HUES6 (cell line): ENCODE measurements at regions not wholly inside any gene's neighbourhood (a gene's known extent, or its start where the extent isn't known, plus 50 kb on each side); places are given as distances from the start of the nearest gene placed in this dataset.

Experiments used
- H3K27ac ChIP-seq: 2 replicates; pipeline ENCODE4 v1.7.0; 2013; ENCODE audit warnings: low read depth, mild to moderate bottlenecking, low read length, inconsistent platforms
- H3K27me3 ChIP-seq: 2 replicates; pipeline ENCODE4 v1.6.1; 2013; ENCODE audit warnings: low read length; ENCODE audit not compliant: control insufficient read depth, insufficient read depth
- H3K36me3 ChIP-seq: 2 replicates; pipeline ENCODE4 v1.6.1; 2013; ENCODE audit warnings: low read length; ENCODE audit not compliant: control insufficient read depth, insufficient read depth
- H3K4me1 ChIP-seq: 2 replicates; pipeline ENCODE4 v1.6.1; 2013; ENCODE audit warnings: low read length; ENCODE audit not compliant: control insufficient read depth, insufficient read depth
- H3K4me3 ChIP-seq: 2 replicates; pipeline ENCODE4 v1.5.1; 2013; ENCODE audit warnings: low read depth, low read length
- H3K9ac ChIP-seq: one replicate; pipeline ENCODE4 v1.6.1; 2013; ENCODE audit warnings: mild to moderate bottlenecking, low read length
- H3K9me3 ChIP-seq: 2 replicates; pipeline ENCODE4 v1.6.1; 2013; ENCODE audit warnings: low read depth, low read length; ENCODE audit not compliant: control insufficient read depth, insufficient read depth

DNA sequence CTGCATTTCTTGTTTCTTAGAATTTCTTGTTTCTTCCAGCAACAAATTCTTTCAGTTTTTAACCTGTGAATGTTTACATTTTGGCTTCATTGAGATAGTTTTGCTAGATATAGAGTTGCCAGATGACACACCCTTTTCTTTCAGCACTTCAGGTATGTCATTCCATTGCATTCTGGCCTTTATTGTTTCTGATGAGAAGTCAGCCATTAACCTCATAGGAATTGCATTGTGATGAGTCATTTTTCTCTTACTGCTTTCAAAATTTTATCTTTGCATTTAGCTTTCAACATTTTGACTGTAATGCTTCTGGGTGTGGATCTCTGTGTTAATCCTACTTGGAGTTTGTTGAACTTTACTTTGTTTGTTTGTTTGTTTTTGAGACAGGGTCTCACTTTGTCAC lies 440.3 kb upstream of the HS3ST5 start:
- no peak overlapping the region for H3K4me3 ChIP-seq

DNA sequence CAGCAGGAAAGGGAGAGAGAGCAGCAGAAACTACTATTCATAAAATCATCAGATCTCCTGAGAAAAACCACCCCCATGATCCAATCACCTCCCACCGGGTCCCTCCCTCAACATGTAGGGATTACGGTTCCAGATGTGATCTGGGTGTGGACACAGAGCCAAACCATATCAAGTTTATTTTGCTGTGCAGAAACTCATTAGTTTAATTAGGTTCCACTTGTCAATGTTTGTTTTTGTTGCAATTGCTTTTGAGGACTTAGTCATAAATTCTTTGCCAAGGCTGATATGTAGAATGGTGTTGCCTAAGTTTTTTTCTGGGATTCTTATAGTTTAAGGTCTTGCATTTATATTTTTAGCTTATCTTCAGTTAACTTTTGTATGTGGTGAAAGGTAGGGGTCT lies 422.0 kb upstream of the HS3ST5 start:
- no peaks in the 10 kb centered on the region for H3K9me3 ChIP-seq
- H3K36me3 ChIP-seq, result no peaks in the 10 kb centered on the region
- H3K27ac ChIP-seq, result no peak overlapping the region
- H3K9ac ChIP-seq, result no peak overlapping the region
- no peak overlapping the region for H3K4me3 ChIP-seq
- H3K4me1 ChIP-seq, result no peaks in the 10 kb centered on the region
- no peaks in the 10 kb centered on the region for H3K27me3 ChIP-seq

More for the DNA sequence above, 440.3 kb upstream of the HS3ST5 start:
- no peaks in the 10 kb centered on the region for H3K27me3 ChIP-seq
- H3K27ac ChIP-seq, result no peak overlapping the region
- H3K4me1 ChIP-seq, result no peaks in the 10 kb centered on the region
- H3K9me3 ChIP-seq, result 0 out of 2 replicates have a peak, but pooled peaks cover 2% of the 10 kb centered on the region
- H3K36me3 ChIP-seq, result no peaks in the 10 kb centered on the region
- no peak overlapping the region for H3K9ac ChIP-seq

DNA sequence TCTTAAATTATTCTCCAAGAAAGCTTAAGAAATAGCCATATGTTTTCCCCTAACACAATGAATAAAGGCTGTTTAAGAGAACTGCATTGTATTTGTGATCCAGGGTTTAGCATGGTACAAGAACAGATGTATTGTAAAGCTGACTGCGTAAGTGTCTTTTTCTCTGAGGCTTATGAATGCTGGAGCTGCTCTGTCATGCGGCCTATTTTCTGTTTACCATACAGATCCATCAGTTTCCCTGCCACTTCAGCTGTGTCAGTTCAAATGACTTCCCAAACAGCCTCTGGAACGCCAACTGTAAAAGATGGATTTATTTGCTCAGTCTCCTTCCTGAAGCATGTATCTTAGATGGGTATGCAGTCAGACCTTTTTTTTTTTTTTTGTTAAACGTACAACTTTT lies 419.3 kb upstream of the HS3ST5 start:
- no peak overlapping the region for H3K9ac ChIP-seq
- no peaks in the 10 kb centered on the region for H3K9me3 ChIP-seq
- H3K27ac ChIP-seq, result no peak overlapping the region
- H3K4me1 ChIP-seq, result no peaks in the 10 kb centered on the region
- H3K36me3 ChIP-seq, result no peaks in the 10 kb centered on the region
- no peaks in the 10 kb centered on the region for H3K27me3 ChIP-seq
- H3K4me3 ChIP-seq, result no peak overlapping the region

DNA sequence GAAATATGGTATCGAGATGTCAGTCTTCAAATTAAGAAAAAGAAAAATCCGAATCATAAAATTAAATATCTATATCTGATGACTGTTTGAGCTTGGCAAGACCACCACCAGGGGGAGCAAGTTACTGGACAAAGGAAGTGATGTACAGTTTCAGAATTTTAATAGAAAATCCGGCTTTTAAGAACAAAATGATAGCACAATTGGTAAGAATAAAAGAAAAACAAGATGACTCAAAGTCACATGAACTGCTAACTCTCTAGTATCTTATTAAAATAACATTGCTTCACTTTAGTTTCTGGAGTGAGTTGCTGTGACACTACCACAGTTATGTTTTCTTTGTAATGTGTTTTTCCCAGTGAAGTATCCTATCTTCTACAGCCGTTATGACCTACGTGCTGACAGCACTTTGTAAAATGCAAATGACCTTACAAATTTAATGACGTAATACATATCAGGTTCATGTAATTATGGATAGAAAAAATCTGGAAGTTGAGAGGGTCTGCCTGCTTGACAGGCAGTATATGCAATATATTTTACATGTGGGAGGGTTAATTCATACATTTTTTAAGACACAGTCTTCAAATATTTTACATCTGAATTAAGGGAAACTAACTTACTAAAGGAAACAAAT lies 405.3 kb upstream of the HS3ST5 start:
- no peaks in the 10 kb centered on the region for H3K27me3 ChIP-seq
- no peak overlapping the region for H3K4me3 ChIP-seq
- no peaks in the 10 kb centered on the region for H3K4me1 ChIP-seq
- H3K9ac ChIP-seq, result no peak overlapping the region
- no peaks in the 10 kb centered on the region for H3K9me3 ChIP-seq
- H3K27ac ChIP-seq, result no peak overlapping the region
- H3K36me3 ChIP-seq, result no peaks in the 10 kb centered on the region

DNA sequence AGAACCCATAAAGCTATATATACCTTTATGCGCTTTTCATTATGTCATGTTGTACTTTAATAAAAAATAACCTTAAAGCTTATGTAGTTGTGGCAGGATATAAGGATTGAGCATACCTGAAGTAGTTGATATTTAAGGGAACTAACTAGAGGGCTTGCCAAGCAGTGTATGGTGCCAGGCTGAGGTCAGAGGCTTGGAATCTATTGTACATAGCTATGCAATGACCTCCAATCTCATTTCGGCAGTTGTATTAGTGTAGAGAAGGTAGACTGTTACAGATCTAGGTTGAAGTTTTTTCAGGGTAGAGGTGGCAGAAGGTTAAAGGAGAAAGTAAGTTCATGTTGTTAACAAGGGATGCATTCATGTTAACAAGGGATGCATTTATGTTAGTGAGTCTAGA lies 397.7 kb upstream of the HS3ST5 start:
- Histone ChIP-seq H3K27ac (no peak overlapping the region), H3K27me3 (no peaks in the 10 kb centered on the region), H3K36me3 (no peaks in the 10 kb centered on the region), H3K4me3 (no peak overlapping the region), H3K9me3 (no peaks in the 10 kb centered on the region), H3K9ac (no peak overlapping the region), H3K4me1 (no peaks in the 10 kb centered on the region)

DNA sequence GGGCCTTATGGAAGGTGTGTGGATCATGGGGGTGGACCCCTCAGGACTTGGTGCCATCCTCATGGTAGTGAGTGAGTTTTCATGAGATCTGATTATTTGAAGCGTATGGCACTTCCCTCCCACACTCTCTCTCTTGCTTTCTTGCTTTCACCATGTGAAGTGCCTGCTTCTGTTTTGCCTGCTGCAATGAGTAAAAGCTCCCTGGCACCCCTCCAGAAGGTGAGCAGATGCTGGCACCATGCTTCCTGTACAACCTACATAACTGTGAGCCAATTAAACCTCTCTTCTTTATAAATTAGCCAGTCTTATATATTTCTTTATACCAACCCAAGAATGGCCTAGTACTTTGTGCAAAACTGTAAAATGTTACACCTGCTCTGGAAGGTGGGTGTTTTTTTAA lies 396.8 kb upstream of the HS3ST5 start:
- H3K27ac ChIP-seq, result no peak overlapping the region
- H3K4me3 ChIP-seq, result no peak overlapping the region

DNA sequence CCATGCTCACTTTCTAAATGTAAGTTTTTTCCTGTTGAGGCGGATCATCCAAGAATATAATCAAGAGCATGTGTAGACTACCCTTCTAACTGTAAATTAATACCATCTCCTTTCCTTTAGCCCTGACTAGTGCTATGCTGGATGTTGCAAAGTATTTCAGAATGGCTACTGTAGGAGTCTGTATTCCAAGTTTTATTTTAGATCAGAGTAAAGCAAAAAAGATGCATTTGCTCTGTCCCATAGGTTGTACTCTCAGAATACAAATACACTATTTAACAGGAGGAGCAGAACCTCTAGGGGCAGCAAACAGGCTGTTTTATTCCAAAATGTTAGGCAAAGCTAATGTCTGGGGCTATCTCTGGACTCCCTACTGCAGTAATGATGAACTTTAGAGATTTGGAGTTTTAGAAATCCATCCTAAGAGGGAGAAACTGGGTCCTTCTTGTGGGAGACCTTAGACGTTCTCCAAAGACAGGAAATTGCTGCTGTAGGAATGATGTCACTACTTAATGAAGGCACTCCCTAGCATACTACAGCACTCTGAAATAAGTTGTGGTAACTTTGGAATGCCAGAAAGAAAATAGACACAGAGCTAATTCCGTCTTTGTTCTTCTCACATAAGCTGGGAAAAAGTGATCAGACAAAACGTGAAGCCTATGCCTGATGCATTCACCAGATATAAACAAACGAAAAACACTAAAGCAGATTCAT lies 392.4 kb upstream of the HS3ST5 start:
- H3K9ac ChIP-seq, result no peak overlapping the region
- no peaks in the 10 kb centered on the region for H3K4me1 ChIP-seq
- H3K36me3 ChIP-seq, result no peaks in the 10 kb centered on the region
- no peak overlapping the region for H3K27ac ChIP-seq
- H3K4me3 ChIP-seq, result no peak overlapping the region
- H3K27me3 ChIP-seq, result no peaks in the 10 kb centered on the region
- H3K9me3 ChIP-seq, result no peaks in the 10 kb centered on the region

More for the DNA sequence above, 396.8 kb upstream of the HS3ST5 start:
- no peaks in the 10 kb centered on the region for H3K9me3 ChIP-seq
- no peaks in the 10 kb centered on the region for H3K27me3 ChIP-seq
- no peaks in the 10 kb centered on the region for H3K36me3 ChIP-seq
- no peak overlapping the region for H3K9ac ChIP-seq
- no peaks in the 10 kb centered on the region for H3K4me1 ChIP-seq

DNA sequence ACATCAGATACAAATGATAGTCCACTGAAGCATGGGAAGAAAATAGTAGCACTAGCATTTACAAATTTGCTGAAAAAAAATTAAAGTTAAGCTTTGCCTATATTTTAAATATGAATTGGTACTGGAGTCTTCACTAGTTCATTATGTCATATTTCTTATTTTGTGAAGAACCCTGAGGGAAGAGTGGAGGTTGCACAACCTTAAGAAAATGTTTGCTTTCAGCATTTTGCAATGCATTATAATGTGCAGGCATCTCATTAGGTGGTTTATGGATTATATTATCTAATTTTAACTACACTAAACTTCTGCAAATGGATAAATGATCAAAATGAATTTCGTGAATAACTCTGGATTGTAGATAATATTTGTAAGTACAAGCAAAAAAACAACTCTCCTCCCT lies 390.8 kb upstream of the HS3ST5 start:
- no peak overlapping the region for H3K27ac ChIP-seq
- no peak overlapping the region for H3K4me3 ChIP-seq
- no peaks in the 10 kb centered on the region for H3K27me3 ChIP-seq
- no peaks in the 10 kb centered on the region; the same call in 1 of the 2 replicates for H3K4me1 ChIP-seq
- H3K9me3 ChIP-seq, result no peaks in the 10 kb centered on the region
- no peaks in the 10 kb centered on the region for H3K36me3 ChIP-seq
- no peak overlapping the region for H3K9ac ChIP-seq

DNA sequence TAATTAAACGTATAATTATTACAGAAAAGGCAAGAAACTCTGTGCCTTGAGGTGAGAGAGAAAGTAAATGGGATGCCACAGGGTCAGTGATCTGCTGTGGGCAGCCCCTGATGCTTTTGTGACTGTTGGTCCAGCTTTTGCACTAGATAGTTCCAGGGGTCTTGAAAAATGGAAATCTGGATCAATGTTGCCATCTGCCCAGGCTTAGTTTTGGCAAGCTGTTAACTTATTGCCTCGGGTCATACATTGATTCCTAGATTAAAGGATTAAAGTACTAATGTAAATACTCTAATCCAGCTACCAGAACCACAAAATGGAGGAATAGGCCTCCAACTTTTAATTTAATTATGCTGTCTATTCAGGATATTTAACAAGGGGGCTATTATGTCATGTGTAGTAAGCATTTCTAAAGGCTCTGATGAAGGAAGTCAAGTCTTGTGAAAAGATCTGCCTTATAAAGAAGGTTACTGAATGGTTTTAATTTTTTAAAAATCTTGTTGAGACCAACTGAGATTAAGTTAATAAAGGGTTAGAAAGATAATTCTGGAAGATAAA lies 376.0 kb upstream of the HS3ST5 start:
- H3K9me3 ChIP-seq, result no peaks in the 10 kb centered on the region
- no peaks in the 10 kb centered on the region for H3K27me3 ChIP-seq
- no peak overlapping the region for H3K9ac ChIP-seq
- H3K4me1 ChIP-seq, result no peaks in the 10 kb centered on the region
- H3K36me3 ChIP-seq, result no peaks in the 10 kb centered on the region
- H3K27ac ChIP-seq, result no peak overlapping the region
- H3K4me3 ChIP-seq, result no peak overlapping the region

DNA sequence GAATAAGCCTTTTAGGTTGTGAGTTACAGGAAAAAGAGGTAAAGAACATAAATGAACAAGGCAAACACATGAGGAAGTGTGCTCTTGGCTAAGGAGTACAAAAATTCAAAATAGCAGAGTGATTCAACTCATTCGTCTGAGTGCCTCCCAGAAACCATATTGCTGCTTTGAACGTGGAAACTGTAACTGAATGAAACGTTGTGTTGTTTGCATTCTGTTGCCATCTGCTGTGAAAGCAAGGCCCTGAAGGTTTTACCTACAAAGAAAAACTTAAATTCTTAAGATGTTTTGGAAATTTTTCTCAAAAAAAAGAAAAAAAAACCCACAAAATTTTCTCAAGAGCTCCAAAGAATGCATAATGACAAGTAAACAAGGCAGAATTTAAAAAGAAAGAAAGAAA lies 375.4 kb upstream of the HS3ST5 start:
- Histone ChIP-seq H3K36me3 (no peaks in the 10 kb centered on the region), H3K4me3 (no peak overlapping the region), H3K27ac (no peak overlapping the region), H3K9me3 (no peaks in the 10 kb centered on the region), H3K27me3 (no peaks in the 10 kb centered on the region), H3K9ac (no peak overlapping the region), H3K4me1 (no peaks in the 10 kb centered on the region)

DNA sequence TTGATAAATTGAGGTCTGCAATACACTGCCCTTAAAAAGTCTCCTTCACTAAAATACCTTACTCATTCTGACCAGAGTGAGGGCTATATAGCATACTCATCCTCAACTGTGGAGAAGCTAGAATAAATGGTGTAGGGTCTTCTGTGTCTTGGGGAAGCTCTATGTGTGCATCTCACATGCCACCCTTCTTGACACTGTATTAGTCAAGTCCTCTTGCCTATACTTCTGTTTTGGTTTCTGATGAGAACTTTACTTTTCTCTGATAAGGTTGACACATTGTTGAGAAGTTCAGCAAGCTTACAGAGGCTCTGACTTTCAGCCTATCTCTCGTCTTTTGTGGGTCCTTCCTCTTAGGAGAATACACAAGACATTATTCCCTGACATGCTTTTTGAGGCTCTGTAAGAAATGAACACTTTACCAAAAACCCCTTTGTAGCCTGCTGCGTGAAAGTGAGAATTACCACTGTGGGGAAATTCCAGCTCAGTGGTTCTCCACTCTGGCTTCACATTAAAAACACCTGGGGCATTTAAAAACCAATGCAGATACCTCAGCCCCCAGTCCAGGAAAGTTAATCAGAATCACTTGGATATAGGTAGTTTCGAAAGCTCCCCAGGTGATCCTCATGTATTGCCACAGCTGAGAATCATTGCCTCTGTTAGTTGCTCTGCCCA lies 372.1 kb upstream of the HS3ST5 start:
- no peak overlapping the region for H3K4me3 ChIP-seq
- no peaks in the 10 kb centered on the region for H3K9me3 ChIP-seq
- H3K27me3 ChIP-seq, result no peaks in the 10 kb centered on the region

More for the DNA sequence above, 372.1 kb upstream of the HS3ST5 start:
- H3K27ac ChIP-seq, result no peak overlapping the region
- H3K4me1 ChIP-seq, result no peaks in the 10 kb centered on the region
- H3K9ac ChIP-seq, result no peak overlapping the region
- no peaks in the 10 kb centered on the region for H3K36me3 ChIP-seq
